NCI-H1105 (cell line): ENCODE measurements at regions not wholly inside any gene's neighbourhood (a gene's known extent, or its start where the extent isn't known, plus 50 kb on each side); places are given as distances from the start of the nearest gene placed in this dataset.

Experiments used
- DNase-seq: peaks from one replicate; lab custom pipeline; 2025; lab: John Stamatoyannopoulos, UW

DNA sequence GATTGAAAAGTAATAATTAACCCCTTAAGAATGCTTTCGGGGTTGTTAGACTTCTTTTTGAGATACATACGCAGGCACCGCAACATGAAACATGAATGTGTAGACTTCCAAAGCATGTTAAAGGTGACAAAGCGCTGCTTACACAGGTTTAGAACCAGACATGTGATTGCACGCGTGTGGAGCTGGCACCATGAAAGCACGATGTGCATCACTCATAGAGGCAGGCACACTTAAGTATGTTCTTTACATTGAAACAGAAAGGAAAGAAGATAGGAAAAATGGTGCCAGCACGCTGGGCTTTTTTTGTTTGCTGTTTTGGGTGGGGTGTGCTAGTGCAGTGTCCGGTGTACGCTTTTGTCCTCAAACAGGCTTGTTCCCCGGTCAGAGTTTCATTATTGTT lies 83.6 kb upstream of the PPARA start:
- DNase-seq, result peak; percentile 53

GRCh38 chr22:46067159-46068111 lies 82.9 kb upstream of the PPARA start:
- DNase-seq, result peak; percentile 21

GRCh38 chr22:46068181-46068592 lies 82.1 kb upstream of the PPARA start:
- no peak for DNase-seq

GRCh38 chr22:46068593-46069491 lies 81.5 kb upstream of the PPARA start:
- no peak for DNase-seq

GRCh38 chr22:46069521-46070214 lies 80.7 kb upstream of the PPARA start:
- DNase-seq, result peak; percentile 93

DNA sequence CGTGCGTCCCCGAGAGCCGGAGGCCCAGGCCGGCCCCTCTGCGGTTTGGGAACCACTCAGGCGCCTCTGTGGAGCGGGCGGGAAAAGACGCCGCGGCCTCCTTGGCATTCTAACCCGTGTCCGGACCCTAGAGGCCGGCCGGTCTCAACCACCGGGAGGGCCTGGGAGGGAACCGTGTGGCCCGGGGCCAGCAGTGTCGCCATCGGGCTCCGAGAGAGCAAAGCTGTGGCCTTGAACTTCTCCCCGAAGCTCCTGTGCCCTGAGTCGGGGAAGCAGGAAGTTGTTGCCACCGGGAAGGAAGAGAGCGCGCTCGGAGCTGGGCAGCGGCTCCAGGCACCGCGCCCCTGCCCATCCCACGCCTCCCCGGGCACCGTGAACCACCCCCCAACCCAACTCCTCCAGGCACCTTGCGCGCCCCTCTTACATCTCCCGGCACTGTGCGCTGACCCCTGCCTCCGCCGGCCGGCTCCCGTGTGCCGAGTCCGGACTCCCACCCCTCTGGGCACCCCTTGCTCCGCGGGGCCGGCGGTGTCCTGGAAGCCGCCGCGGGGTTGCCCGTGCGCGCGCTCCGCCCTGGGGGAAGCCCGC lies 80.0 kb upstream of the PPARA start:
- no peak for DNase-seq

- DNase-seq, result peak; percentile 80
Observed at GRCh38 chr22:46070803-46071450, 79.4 kb upstream of the PPARA start.

DNA sequence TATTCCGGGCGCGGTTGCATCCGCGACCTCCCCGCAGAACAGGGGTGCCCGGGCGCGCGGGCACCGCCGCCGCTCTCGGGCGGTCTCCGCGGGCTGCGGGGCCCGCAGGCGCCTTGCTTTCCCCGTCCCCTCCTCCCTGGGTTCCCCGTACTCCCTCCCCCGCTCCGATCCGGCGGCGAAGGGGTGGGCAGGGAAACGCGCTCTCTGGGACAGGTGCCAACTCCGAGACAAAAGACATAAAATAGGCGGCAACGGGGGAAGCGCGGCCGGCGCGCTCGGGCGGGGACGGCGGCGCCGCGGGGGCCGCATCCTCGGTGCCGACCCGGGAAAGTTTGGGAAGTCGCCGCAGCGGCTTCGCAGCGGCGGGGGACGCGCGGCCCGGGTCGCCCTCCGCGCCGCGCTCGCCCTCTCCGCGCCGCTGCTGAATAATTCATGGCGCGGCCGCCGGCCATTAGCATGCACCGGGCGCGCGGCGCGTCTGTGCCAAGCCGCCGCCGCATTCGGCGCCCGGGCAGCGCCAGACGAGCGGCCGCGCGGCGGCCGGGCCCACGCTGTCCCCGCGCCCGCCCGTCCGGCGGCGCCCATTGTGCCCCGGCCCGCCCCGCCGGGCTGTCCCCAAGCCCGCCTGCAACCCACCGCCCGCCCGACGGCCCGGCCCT lies 78.7 kb upstream of the PPARA start:
- peak; percentile 81 for DNase-seq

- DNase-seq, result no peak
Observed at GRCh38 chr22:46072110-46072881, 78.0 kb upstream of the PPARA start.

GRCh38 chr22:46072981-46073682 lies 77.2 kb upstream of the PPARA start:
- DNase-seq, result no peak

GRCh38 chr22:46073683-46074504 lies 76.4 kb upstream of the PPARA start:
- DNase-seq, result no peak

GRCh38 chr22:46074771-46075551 lies 75.4 kb upstream of the PPARA start:
- peak; percentile 41 for DNase-seq

- no peak for DNase-seq
Observed at GRCh38 chr22:46075764-46076531, 74.4 kb upstream of the PPARA start.

DNA sequence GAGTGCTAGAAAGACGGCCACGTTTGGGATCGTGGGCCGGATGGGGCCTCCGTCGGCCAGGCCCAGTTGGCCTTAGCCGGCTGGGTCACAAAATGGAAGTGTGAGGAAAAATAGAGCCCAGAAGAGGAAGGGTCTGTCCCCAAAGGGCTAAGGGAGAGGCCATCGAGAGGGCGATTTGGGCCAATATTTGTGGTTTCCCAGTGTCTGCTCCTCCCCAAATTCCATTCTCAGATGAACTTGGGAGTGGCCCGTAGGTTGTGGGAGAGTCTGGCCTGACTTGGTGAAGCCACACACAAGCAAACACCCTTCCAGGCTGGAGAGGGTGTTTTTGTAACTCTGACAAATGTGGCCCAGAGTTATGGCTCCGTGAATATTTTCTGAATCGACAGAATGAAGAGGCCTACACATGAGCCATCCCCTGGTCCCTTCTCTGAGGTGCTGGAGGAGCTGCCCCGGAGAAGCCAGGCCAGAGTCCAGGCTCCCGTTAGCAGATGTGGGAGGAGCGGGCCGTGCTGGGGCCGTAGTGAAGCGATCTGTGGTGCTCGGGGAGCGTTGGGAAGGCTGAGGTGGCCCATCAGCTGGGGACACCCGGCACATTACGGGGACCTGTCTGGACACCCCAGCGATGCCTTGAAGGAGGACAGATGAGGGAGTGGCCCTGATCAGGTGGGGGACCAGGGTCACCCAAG lies 73.5 kb upstream of the PPARA start:
- DNase-seq, result no peak

- DNase-seq, result no peak
Observed at GRCh38 chr22:46077669-46078099, 72.6 kb upstream of the PPARA start.
